Fibroblast of pulmonary artery (primary cell): ENCODE measurements at regions not wholly inside any gene's neighbourhood (a gene's known extent, or its start where the extent isn't known, plus 50 kb on each side); places are given as distances from the start of the nearest gene placed in this dataset.

Experiments
- DNase-seq: peaks from one replicate; pipeline ENCODE4 v3.0.0-alpha.2; 2010; ENCODE audit warnings: low read depth
- H3K4me3 ChIP-seq: replicated peaks from 2 replicates; pipeline ENCODE4 v1.5.1; 2011; ENCODE audit warnings: low read depth, mild to moderate bottlenecking, control low read depth, low read length, moderate library complexity
- CTCF ChIP-seq: IDR thresholded peaks from 2 replicates; pipeline ENCODE4 v1.5.1; 2011; ENCODE audit warnings: mild to moderate bottlenecking, control low read depth, low read length, inconsistent platforms; ENCODE audit errors: missing control alignments

DNA sequence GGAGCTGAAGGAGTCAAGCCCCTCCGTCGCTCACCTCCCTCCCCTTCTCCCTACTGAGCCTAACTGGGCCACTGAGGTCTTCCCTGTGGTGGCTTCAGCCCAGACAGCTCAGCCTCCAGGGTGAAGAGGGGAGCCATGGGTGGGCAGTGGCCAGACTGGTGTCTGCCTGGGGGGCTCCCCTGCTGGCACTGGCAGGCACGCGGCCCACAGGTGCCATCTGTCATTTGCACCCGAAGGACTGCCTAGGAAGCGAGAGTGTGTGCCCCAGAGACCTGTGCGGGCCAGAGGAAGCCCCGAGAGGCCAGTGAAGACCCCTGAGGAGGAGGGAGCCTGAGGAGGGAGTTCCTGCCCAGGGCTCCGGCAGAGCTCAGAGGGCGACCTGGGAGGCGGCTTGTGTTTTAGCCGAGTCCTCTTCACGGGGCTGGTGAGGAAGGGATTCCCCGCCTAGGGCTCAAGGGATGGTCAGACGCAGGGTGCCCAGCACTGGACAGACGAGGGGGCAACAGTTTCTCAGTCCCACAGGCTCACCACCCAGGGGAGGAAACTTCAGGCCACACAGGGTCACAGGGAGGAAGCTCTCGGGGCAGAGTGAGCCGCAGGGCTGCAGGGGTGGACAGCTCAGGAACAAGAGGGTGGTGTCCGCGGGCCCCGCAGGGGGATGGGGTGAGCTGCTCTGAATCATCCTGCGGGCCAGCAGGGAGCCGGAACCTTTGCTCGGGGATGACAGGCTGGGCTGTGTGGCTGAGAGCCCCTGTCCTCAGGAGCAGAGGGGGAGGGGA is 76.2 kb upstream of the PPP2R2D start:
- no peak for TF ChIP-seq CTCF
- no peak overlapping the region for H3K4me3 ChIP-seq
- no peak for DNase-seq

- DNase-seq: no peak
- no peak for TF ChIP-seq CTCF
- no peak overlapping the region for H3K4me3 ChIP-seq
Measured at GRCh38 chr10:131825150-131825848, 75.5 kb upstream of the PPP2R2D start.

GRCh38 chr10:131825960-131826650 is 74.7 kb upstream of the PPP2R2D start:
- H3K4me3 ChIP-seq: no peak overlapping the region
- no peak for TF ChIP-seq CTCF
- no peak for DNase-seq

GRCh38 chr10:131829156-131829930 is 71.5 kb upstream of the PPP2R2D start:
- no peak for DNase-seq
- no peak for TF ChIP-seq CTCF
- H3K4me3 ChIP-seq: no peak overlapping the region

DNA sequence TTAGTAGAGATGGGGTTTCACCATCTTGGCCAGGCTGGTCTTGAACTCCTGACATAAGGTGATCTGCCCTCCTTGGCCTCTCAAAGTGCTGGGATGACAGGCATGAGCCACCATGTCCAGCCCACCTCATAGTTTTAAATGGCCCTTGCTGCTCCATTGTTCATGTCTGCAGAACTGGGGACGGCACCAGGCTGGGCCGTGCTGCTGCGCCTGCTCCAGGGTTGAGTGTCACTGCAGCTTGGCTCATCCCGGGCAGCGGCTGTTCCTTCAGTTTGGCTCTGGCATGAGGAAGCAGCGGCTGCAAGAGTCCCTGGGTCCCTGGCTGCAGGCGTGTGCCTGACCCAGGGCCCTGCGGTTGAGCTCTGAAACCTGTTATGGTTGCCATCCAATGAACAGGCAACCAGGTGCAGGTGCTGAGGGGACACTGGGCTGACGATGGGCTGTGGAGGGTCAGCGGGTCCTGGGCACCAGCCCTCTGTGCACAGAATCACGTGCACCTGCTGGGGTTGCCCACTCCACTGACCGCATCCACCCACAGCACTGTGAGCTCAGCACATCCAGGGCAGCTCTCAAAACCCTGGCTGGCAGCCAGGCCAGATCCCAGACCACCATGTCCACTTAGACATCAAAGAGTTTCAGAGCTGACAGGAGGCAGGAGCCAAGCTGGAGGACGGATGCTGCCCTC is 70.2 kb upstream of the PPP2R2D start:
- DNase-seq: no peak
- H3K4me3 ChIP-seq: no peak overlapping the region
- no peak for TF ChIP-seq CTCF

- no peak overlapping the region for H3K4me3 ChIP-seq
- TF ChIP-seq CTCF: no peak
Measured at GRCh38 chr10:131831561-131831960, 69.2 kb upstream of the PPP2R2D start.

More at GRCh38 chr10:131831561-131831960, 69.2 kb upstream of the PPP2R2D start:
- no peak for DNase-seq
